ENCODE measurements at regions not wholly inside any gene's neighbourhood (a gene's known extent, or its start where the extent isn't known, plus 50 kb on each side); places are given as distances from the start of the nearest gene placed in this dataset.
"Not testable (repeated sequence)": the region's sequence is repeated elsewhere in the genome, so short reads cannot be mapped to it uniquely, and the experiment has no call there.

- not testable (repeated sequence) for DNase-seq
These were observed 73.8 kb upstream of the FAM153A start for GRCh38 chr5:177856474-177856873.

- not testable (repeated sequence) for DNase-seq
These were observed 65.2 kb upstream of the FAM153A start for GRCh38 chr5:177847914-177848313.

GRCh38 chr5:177846598-177846997 lies 63.9 kb upstream of the FAM153A start:
- DNase-seq, result peak; percentile 2

- not testable (repeated sequence) for DNase-seq
These were observed 63.2 kb upstream of the FAM153A start for GRCh38 chr5:177845906-177846305.

- DNase-seq, result not testable (repeated sequence)
These were observed 53.5 kb upstream of the FAM153A start for GRCh38 chr5:177836191-177836590.
